Tongue (tissue), 1 donor: ENCODE measurements at regions not wholly inside any gene's neighbourhood (a gene's known extent, or its start where the extent isn't known, plus 50 kb on each side); places are given as distances from the start of the nearest gene placed in this dataset.
A peak's percentile ranks its signal among the peaks of the same experiment; 100 is the strongest.
"Not testable (repeated sequence)": the region's sequence is repeated elsewhere in the genome, so short reads cannot be mapped to it uniquely, and the experiment has no call there.

Experiments used
- DNase-seq: peaks from one replicate; pipeline ENCODE4 v3.0.0-alpha.2; 2015

DNA sequence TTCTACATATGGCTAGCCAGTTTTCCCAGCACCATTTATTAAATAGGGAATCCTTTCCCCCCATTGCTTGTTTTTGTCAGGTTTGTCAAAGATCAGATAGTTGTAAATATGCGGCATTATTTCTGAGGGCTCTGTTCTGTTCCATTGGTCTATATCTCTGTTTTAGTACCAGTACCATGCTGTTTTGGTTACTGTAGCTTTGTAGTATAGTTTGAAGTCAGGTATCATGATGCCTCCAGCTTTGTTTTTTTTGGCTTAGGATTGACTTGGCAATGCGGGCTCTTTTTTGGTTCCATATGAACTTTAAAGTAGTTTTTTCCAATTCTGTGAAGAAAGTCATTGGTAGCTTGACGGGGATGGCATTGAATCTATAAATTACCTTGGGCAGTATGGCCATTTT, 60.0 kb upstream of the GPC3 start:
- DNase-seq = not testable (repeated sequence)

DNA sequence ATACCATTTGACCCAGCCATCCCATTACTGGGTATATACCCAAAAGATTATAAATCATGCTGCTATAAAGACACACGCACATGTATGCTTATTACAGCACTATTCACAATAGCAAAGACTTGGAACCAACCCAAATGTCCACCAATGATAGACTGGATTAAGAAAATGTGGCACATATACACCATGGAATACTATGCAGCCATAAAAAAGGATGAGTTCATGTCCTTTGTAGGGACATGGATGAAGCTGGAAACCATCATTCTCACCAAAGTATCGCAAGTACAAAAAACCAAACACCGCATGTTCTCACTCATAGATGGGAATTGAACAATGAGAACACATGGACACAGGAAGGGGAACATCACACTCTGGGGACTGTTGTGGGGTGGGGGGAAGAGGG, 81.7 kb upstream of the GPC3 start:
- not testable (repeated sequence) for DNase-seq

DNA sequence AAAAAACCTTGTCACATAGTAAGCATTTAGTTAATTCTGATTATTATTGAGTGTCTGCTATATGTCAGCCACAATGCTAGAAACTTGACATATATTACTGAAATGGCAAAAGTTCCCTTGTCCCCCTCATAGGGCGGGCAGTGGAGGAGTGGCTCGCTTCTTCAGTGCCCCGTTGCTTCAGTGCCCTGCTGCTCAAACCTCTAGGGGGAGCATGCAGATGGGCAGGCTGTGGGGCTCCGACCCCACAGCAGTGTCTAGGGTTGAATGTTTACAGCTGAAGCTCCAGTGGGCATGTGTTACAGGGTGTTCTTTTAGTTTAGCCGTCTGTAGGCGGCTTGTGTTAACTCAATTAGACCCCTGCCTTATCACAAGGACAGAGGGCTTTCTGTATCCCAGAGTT, 86.5 kb upstream of the GPC3 start:
- DNase-seq = not testable (repeated sequence)

DNA sequence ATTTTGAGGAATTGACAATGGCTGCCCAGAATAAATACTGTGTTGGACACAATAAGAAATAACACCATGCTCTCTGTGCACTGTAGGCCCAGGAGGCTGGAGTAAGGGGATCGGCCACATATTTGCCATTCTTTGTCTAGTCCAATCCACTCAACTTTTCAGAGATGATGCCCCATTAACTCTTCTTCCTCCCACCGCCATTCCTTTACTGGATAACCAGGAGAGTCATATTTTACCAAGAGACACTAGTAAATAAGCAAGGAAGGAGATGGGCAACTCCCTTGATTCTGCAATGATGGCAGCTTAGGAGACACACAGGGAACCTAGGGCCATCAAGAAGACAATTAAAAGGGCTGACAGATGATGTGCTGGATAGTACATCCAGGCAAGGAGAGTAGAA, 87.9 kb upstream of the GPC3 start:
- DNase-seq = no peak

DNA sequence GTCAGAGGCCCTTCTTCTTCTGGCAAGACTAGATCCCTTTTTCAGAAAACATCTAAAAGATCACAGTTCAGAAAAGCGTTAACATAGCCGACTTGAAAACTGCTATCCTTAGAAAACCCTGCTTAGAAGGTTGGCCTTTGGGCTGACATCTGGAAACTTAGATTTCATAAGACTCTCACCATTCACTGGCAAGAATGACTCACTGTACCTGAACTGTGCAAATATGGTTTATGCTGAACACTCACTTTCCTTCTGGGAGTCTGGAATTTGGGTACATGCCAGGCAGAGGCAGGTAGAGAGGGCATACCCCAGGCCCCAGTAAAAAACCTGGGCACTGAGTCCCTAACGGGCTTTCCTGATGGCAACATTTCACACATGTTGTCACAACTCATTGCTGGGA, 88.8 kb upstream of the GPC3 start:
- DNase-seq = no peak

DNA sequence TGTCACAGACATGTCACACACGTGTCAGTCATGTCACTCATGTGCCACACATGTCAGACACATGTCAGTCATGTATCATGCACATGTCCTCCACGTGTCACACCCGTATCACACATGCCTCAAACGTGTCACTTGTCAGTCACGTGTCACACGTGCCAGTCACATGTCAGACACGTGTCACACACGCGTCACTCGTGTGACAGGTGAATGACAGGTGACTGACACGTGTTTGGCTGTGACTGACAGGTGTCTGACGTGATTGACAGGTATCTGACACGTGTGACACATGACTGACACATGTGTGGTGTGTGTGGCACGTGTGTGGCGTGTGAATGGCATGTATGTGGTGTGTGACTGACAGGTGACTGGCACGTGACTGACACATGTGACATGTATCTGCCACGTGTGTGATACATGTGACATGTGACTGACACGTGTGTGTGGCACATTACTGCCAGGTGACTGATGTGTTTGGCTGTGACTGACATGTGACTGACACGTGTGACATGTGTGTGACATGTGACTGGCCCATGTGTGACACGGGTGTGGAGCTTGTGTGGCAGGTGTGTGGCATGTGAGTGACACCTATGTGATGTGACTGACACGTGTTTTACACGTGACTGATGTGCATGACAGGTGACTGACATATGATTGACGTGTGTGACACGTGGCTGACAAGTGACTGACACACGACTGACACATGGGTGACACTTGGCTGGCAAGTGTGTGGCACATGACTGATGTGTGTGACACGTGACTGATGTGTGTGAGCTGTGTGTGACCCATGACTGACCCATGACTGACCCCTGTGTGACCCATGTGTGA, 90.7 kb upstream of the GPC3 start:
- DNase-seq = no peak

DNA sequence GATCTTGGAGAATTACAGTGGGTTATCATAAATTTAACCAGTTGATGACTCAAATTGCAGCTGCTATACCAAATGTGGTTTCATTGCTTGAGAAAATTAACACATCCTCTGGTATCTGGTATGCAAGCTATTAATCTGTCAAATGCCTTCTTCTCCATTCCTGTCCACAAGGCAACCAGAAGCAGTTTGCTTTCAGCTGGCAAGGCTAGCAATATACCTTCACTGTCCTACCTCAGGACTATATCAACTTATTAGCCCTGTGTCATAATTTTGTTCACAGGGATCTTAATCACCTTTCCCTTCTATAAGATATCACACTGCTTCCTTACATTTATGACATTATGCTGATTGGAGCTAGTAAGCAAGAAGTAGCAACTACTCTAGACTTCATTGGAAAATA, 110.0 kb upstream of the GPC3 start:
- no peak for DNase-seq

DNA sequence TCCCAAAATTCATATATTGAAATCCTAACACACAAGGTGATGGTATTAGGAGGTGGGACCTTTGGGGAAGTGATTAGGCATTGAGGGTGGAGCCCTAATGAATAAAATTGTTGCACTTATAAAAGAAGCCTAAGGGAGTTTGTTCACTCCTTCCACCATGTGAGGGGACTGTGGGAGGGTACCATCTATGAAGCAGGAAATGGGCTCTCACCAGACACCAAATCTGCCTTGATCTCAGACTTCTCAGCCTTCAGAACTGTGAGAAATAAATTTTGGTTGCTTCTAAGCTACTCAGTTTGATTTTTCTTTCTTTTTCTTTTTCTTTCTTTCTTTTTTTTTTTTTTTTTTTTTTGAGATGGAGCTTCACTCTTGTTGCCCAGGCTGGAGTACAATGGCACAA, 116.2 kb upstream of the GPC3 start:
- DNase-seq = no peak

DNA sequence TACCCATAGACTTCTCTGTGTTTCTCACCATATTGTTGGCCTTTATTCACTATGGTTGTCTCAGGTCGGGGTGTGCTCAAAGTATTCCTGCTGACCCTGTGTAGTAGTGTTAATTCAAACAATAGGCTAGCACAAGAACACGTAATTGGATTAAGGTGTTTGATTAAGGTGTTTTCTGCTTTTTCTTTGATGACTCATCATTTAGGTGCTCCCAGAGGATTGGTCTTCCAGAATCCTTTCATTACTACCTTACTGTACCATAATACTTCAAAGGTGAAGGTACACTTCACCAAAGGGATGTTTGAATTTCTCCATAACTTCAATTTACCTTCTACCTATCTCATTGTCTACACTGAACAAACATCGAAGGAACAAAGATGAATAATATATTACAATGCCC, 121.7 kb upstream of the CCDC160 start:
- DNase-seq = no peak

DNA sequence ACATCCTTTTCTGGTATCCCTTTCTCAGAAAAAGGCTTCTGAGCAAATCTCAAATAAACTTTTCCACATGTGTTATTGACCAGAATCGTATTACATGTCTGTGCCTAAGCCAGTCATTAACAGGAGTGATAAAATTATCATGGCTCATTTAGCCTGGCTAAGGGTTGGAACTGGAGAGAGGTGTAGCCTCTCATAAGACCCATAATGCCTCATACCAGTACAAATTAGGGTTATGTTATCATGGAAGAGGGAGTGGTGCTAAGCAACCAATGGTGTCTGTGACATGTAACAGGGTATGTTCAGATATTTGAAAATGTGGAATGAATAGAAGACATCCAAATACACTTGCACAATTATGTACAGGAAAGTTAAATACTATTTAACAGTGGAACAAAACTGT, 99.6 kb upstream of the CCDC160 start:
- DNase-seq = no peak

DNA sequence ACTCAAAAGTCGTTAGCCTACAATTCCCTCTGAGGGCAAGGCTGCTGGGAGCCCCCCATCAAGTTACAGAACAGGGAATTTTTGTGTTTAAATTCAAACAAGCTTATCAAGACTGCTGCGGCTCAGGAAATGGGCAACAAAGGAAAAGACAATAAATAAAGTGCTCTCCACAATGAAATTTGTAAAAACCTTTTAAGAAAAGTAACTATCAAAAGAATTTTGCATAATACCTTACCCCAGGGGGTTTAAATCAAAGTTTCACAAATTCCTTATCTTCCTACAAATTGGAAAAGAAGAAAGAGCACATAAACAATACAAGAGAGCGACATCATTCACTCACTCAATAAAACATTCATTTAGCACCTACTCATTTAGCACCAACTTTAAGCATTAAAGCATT, 97.9 kb upstream of the CCDC160 start:
- no peak for DNase-seq

DNA sequence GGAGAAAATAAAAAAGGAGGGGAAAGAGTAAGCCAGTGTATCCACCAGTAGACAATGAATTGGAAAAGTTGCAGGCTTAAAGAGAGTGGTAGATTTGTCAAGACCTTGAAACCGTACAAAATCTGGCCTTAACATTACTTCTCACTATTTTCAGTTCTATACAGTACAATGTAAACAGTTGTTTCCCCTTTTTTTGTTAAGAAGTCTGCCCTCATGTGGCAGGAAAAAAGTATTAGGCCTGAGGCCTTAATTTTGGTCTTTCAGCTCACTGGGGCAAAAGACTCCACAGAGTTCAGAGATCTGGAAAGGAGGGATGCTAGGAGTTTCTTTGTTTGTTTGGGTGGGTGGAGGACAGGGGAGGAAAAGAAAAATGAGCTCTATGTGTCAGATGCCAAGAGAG, 92.8 kb upstream of the CCDC160 start:
- DNase-seq = peak; percentile 30

DNA sequence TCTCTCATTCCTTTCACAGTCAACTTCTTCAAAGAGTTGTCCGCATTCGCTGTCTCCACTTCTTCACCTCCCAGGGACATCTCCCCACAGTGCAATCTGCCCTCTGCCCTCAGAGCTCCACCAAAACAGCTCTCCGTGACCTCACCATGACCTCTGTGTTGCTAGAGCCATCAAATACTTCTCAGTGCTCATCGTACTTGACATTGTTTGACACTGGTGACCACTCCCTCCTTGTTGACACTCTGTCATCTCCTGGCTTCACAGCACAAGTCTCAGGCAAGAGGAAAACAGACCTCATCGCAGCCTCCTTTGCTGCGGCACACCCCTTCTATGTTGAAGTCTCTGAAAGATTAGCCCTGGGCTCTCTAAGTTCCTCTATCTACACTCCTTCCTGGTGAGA, 90.5 kb upstream of the CCDC160 start:
- no peak for DNase-seq

DNA sequence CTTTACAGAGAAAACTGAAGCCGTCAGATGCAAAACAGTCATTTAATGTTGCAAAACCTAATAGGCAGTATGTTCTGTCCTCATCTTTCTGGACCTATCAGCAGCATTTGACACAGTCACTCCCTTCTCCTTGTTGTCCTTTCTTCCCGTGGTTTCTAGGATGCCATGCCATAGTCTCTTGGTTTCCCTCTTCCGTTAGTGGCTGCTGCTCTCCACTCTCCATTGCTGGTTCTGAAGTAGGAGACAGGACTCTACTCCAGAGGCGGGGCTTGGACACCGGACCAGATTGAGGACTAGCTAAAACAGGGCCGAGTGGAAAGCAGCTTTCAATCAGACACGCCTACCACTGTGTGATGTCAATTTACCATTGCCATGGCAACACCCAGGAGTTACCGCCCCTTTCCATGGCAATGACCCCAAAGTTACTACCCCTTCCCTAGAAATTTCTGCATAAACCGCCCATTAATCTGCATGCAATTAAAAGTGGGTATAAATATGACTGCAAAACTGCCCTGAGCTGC, 88.8 kb upstream of the CCDC160 start:
- DNase-seq = no peak

DNA sequence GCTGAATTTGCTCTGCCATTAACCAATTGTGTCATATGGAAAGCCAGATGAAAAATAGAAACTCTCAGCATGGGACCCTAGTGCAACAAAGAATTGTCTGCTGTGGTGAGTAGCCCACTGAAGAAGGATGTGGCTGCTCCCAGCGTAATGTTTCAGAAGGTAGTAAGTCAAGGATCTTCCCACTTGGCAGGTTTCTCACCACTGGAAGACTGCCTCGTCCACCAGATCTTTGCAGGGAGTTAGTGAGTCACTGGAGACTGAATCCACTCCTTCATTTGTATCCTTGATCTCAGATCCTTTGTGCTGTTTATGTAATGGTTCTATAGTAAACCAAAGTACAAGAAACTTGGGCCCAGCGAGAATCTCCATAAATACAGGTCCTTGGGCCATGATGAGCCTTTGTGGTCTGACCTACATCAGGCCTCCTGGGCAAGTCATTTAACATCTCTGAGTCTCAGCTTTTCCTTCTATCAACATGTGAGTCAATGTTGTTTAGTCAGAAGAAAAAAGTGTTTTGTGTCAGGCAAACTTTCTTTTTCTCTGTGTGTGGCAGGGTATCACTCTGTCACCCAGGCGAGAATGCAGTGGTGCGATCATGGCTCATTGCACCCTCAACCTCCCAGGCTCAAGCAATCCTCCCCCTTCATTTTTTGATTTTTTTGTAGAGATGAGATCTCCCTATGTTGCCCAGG, 78.0 kb upstream of the CCDC160 start:
- DNase-seq = no peak

DNA sequence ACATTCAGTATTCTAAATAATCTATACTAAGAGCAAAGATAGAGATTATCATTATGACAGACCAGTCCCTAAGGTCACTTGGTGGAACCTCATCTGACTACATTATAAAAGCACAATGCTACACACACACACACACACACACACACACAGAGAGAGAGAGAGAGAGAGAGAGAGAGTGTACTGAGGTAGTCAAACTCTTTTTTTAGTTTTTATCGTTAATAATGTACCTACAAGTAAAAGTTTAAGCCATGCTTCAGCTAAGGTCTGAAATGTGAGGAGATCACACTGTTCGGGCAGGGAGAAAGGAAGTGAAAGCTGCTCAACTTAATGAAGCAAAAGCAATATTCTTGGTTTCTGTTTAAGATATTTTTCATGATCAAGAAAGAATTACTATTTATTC, 75.8 kb upstream of the CCDC160 start:
- no peak for DNase-seq

DNA sequence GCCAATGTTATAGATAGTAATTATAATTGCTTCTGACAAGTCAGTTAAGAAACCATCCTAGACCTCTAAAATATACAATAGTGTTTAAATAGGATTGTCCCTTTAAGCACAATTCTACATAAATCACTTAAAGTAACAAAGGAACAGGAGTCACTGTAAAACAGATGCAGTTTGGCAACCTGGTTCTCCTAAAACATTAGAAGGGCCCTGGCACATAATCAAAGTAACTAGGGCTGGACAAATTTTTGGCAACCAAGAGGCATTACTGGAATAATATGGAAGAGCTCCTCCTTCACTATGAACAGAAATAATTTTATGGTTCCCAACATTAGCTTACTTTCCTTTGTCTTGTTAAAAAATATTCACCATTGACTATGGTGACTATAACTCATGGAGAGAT, 75.0 kb upstream of the CCDC160 start:
- DNase-seq = no peak

DNA sequence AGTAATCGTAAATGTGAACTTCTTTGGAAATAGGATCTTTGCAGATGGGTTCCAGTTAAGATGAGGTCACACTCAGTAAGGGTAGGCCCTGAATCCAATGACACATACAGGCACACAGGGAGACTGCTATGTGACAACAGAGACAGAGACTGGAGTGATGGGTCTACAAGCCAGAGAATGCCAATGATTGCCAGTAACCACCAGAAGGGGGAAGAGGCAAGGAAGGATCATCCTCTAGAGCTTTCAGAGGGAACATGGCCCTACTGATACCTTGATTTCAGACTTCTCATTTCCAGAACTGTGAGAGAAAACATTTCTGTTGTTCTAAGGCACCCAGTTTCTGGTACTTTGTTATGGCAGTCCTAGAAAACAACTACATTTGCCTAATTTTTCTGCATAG, 73.1 kb upstream of the CCDC160 start:
- no peak for DNase-seq

DNA sequence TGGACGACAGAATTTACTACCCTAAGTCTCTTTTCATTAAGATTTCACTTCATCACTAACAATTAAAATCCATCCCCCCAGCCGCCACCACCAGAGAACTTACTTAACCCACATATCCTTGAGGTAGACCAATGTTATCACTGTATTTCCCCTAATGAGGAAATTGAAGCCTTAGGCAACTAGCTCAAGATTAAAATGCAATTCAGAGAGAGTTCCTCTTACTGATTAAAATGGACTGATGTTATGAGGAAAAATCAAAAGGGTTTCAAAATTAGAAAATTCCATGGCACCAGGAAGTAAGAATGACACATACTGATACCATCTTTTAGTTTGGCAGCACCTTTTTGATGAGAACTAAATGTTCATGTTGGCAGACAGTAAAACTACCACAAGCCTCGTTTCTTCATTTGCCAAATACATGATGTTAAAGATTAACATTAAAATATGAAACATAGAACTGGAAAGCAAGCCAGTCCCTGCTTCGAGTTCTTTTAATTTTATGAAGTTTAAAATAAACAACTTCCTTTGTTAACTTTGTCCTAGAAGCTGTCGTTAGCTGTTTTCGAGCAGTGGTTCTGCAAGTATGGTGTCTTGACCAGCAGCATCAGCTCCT, 69.3 kb upstream of the CCDC160 start:
- DNase-seq = no peak

DNA sequence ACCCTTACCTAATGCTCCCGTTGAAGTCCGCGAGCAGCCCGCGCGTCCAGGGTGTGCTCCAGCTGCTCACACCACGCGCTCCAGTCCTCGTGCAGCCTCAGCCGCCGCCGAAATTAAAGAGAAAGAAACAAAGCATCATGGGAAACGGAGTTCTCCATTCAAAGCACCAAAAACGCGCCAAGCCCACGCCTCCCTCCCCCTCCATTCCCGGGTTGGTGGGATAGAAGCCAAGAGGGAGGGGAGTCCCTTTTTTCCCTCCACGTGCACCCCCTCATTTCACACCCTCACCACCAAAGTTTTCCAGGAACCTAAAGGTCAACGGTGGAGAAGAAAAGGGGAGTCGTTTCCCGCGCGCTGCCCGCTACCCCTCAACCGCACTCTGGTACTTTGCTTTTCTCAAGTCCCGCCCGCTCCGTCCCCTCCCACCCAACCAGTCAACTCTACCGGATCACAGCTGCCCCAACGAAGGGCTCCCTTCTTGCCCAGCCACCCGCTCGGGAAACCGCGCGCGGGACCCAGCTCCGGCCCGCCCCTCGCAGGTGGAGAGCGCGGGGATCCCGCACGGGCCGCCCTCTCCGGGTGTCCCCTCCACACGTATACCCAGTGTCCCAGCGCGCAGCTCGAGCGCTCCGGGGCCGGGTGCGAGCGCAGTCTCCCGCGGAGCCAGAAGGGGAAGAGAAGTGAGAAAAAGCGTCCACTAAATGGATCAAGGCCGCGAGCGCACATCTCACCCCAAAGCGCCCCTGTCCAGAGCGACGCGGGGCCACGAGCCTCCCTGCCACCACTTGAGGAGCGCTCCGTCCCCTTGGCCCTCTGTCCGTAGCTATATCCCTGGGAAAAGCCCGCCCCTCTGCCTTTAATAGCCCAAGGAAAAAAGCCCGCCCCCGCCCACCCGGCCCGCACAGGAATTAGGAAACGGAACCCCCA, 65.1 kb upstream of the CCDC160 start:
- peak; percentile 72 for DNase-seq

DNA sequence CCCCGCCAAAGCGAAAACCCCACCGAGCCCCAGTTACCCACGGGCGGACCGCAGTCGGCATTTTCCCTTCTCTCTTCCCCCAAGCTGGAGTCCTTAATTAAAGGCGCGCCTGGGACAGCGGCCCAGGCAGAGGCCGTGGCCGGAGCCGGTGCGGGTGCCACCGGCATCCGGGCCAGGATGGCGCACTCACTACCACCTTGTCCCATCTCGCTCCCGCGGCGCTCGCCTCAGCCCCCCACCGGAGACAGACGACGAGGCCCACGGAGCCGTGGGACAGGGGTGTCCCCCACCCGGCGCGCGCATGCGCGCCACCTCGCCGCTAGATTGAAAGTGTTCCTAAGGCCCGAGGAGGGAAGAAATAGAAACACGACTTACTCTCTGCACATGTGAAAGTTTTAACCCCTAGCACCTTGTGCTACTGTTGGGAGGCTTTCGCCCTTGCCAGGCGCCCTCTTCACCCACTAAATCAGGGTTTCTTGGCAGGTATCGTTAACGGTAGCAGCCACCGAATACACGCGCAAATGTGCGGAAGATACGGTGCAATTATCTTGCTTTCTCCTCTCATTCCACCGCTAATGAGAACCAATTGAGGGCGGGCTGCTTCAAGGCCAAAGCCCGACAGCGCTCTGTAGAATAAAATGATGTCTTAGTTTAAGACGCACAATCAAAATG, 64.3 kb upstream of the CCDC160 start:
- peak; percentile 29 for DNase-seq
